GM23338 (cell line): ENCODE measurements at regions not wholly inside any gene's neighbourhood (a gene's known extent, or its start where the extent isn't known, plus 50 kb on each side); places are given as distances from the start of the nearest gene placed in this dataset.

Source experiments
- ATAC-seq: fragments of 200-7000 bp; cut with Tn5 transposase; 3 replicates; pipeline ENCODE4 v1.9.1; 2020
- DNase-seq: peaks from one replicate; pipeline ENCODE4 v3.0.0-alpha.2; 2015; ENCODE audit warnings: low spot score
- H2AFZ ChIP-seq: fragments of 200-600 bp; sonication (generic); 2 replicates; pipeline ENCODE4 v1.8.0; 2016; ENCODE audit warnings: antibody characterized with exemption, mild to moderate bottlenecking, moderate library complexity
- H3F3A ChIP-seq: fragments of 200-600 bp; sonication (generic); replicated peaks from 2 replicates; pipeline ENCODE4 v1.8.0; 2017; ENCODE audit warnings: antibody characterized with exemption, mixed run types, low read depth
- H3K27ac ChIP-seq: fragments of 200-600 bp; sonication (generic); 2 replicates; pipeline ENCODE4 v1.6.1; 2016; ENCODE audit warnings: low read depth
- H3K27me3 ChIP-seq: fragments of 200-600 bp; sonication (generic); 2 replicates; pipeline ENCODE4 v1.8.0; 2016; ENCODE audit warnings: mild to moderate bottlenecking, mixed run types, moderate library complexity; ENCODE audit not compliant: insufficient read depth
- H3K36me3 ChIP-seq: fragments of 200-600 bp; sonication (generic); 2 replicates; pipeline ENCODE4 v1.8.0; 2016; ENCODE audit warnings: mild to moderate bottlenecking; ENCODE audit not compliant: insufficient read depth
- H3K4me1 ChIP-seq: fragments of 200-600 bp; sonication (generic); 2 replicates; pipeline ENCODE4 v1.8.0; 2016; ENCODE audit warnings: mild to moderate bottlenecking, moderate library complexity; ENCODE audit not compliant: insufficient read depth
- H3K4me2 ChIP-seq: fragments of 200-600 bp; sonication (generic); 2 replicates; pipeline ENCODE4 v1.7.1; 2017; ENCODE audit warnings: mixed run types
- H3K4me3 ChIP-seq: fragments of 200-600 bp; sonication (generic); 2 replicates; pipeline ENCODE4 v1.6.1; 2016; ENCODE audit warnings: mixed run types
- H3K79me2 ChIP-seq: fragments of 200-600 bp; sonication (generic); replicated peaks from 2 replicates; pipeline ENCODE4 v1.8.0; 2017; ENCODE audit warnings: mild to moderate bottlenecking; ENCODE audit not compliant: insufficient read depth
- H3K9me2 ChIP-seq: fragments of 200-600 bp; sonication (generic); 2 replicates; pipeline ENCODE4 v1.8.0; 2017; ENCODE audit not compliant: insufficient read depth
- H4K20me1 ChIP-seq: fragments of 200-600 bp; sonication (generic); replicated peaks from 2 replicates; pipeline ENCODE4 v1.8.0; 2017; ENCODE audit warnings: mild to moderate bottlenecking; ENCODE audit not compliant: insufficient read depth
- H3K27ac Mint-ChIP-seq: 2 replicates; pipeline ENCODE4 v1.8.0; 2020; ENCODE audit warnings: inconsistent platforms, mild to moderate bottlenecking, moderate library complexity, mixed read lengths
- H3K27me3 Mint-ChIP-seq: 3 replicates; pipeline ENCODE4 v1.8.0; 2022; ENCODE audit warnings: low read depth, mild to moderate bottlenecking, moderate library complexity, mixed read lengths, inconsistent platforms; ENCODE audit not compliant: insufficient read depth, poor library complexity
- H3K36me3 Mint-ChIP-seq: 3 replicates; pipeline ENCODE4 v1.8.0; 2021; ENCODE audit warnings: low read depth, mild to moderate bottlenecking, inconsistent platforms, moderate library complexity, mixed read lengths
- H3K4me1 Mint-ChIP-seq: 3 replicates; pipeline ENCODE4 v1.8.0; 2020; ENCODE audit warnings: mild to moderate bottlenecking, inconsistent platforms, mixed read lengths
- H3K4me3 Mint-ChIP-seq: 3 replicates; pipeline ENCODE4 v1.8.0; 2021; ENCODE audit warnings: moderate library complexity, mild to moderate bottlenecking, inconsistent platforms, mixed read lengths
- H3K9me3 Mint-ChIP-seq: 3 replicates; pipeline ENCODE4 v1.8.0; 2020; ENCODE audit warnings: moderate library complexity, mild to moderate bottlenecking, inconsistent platforms, mixed read lengths
- NANOG ChIP-seq: IDR thresholded peaks from 2 replicates; pipeline ENCODE4 v1.6.1; 2016; ENCODE audit warnings: antibody characterized with exemption, borderline replicate concordance
- TF ChIP-seq, protein P1 (sequence below): IDR thresholded peaks from one replicate; pipeline ENCODE4 v1.6.1; 2018; ENCODE audit warnings: antibody characterized with exemption; ENCODE audit not compliant: unreplicated experiment
- TF ChIP-seq, protein P2 (sequence below): fragments of 250-450 bp; sonication (Bioruptor Pico); IDR thresholded peaks from 2 replicates; pipeline ENCODE4 v1.5.0; 2020; ENCODE audit warnings: mild to moderate bottlenecking, moderate library complexity

DNA sequence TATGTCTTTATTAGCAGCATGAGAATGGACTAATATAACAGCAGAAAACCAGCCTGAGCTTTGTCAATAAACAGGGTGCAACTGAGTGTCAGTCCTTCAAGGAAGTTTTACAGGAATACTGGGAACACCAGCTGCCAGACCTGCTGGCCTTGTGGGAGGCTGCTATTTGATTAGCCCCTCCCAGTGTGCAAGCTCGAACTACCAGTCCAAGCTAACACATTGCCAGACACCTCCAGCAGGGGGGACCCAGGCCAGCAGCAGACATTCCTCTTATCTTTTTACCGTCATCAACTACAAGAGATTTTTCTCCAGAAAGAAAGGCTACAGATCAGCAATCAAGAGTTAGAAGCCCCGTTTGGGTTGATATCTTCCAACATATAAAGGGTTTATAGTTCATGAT lies 942.8 kb upstream of the TENM4 start:
- DNase-seq: no peak
- no peaks in the 10 kb centered on the region for H3K36me3 Mint-ChIP-seq
- no peak for ATAC-seq

More for the DNA sequence above, 942.8 kb upstream of the TENM4 start:
- H3K27ac ChIP-seq: no peak overlapping the region
- no peaks in the 10 kb centered on the region for H3K79me2 ChIP-seq
- H3K4me3 Mint-ChIP-seq: no peak overlapping the region
- peaks cover 8% of the 10 kb centered on the region for H3K27me3 Mint-ChIP-seq
- H3K4me1 Mint-ChIP-seq: peaks cover 18% of the 10 kb centered on the region
- H3K27ac Mint-ChIP-seq: no peak overlapping the region
- H3K27me3 ChIP-seq: peaks cover 19% of the 10 kb centered on the region
- no peak overlapping the region for H3K4me3 ChIP-seq
- no peaks in the 10 kb centered on the region for H4K20me1 ChIP-seq
- H2AFZ ChIP-seq: no peak overlapping the region
- no peaks in the 10 kb centered on the region for H3K9me3 Mint-ChIP-seq
- H3K4me2 ChIP-seq: no peak overlapping the region
- no peaks in the 10 kb centered on the region for H3K36me3 ChIP-seq
- no peaks in the 10 kb centered on the region for H3F3A ChIP-seq
- TF ChIP-seq, protein P1, sequence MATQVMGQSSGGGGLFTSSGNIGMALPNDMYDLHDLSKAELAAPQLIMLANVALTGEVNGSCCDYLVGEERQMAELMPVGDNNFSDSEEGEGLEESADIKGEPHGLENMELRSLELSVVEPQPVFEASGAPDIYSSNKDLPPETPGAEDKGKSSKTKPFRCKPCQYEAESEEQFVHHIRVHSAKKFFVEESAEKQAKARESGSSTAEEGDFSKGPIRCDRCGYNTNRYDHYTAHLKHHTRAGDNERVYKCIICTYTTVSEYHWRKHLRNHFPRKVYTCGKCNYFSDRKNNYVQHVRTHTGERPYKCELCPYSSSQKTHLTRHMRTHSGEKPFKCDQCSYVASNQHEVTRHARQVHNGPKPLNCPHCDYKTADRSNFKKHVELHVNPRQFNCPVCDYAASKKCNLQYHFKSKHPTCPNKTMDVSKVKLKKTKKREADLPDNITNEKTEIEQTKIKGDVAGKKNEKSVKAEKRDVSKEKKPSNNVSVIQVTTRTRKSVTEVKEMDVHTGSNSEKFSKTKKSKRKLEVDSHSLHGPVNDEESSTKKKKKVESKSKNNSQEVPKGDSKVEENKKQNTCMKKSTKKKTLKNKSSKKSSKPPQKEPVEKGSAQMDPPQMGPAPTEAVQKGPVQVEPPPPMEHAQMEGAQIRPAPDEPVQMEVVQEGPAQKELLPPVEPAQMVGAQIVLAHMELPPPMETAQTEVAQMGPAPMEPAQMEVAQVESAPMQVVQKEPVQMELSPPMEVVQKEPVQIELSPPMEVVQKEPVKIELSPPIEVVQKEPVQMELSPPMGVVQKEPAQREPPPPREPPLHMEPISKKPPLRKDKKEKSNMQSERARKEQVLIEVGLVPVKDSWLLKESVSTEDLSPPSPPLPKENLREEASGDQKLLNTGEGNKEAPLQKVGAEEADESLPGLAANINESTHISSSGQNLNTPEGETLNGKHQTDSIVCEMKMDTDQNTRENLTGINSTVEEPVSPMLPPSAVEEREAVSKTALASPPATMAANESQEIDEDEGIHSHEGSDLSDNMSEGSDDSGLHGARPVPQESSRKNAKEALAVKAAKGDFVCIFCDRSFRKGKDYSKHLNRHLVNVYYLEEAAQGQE: no peak
- TF ChIP-seq, protein P2, sequence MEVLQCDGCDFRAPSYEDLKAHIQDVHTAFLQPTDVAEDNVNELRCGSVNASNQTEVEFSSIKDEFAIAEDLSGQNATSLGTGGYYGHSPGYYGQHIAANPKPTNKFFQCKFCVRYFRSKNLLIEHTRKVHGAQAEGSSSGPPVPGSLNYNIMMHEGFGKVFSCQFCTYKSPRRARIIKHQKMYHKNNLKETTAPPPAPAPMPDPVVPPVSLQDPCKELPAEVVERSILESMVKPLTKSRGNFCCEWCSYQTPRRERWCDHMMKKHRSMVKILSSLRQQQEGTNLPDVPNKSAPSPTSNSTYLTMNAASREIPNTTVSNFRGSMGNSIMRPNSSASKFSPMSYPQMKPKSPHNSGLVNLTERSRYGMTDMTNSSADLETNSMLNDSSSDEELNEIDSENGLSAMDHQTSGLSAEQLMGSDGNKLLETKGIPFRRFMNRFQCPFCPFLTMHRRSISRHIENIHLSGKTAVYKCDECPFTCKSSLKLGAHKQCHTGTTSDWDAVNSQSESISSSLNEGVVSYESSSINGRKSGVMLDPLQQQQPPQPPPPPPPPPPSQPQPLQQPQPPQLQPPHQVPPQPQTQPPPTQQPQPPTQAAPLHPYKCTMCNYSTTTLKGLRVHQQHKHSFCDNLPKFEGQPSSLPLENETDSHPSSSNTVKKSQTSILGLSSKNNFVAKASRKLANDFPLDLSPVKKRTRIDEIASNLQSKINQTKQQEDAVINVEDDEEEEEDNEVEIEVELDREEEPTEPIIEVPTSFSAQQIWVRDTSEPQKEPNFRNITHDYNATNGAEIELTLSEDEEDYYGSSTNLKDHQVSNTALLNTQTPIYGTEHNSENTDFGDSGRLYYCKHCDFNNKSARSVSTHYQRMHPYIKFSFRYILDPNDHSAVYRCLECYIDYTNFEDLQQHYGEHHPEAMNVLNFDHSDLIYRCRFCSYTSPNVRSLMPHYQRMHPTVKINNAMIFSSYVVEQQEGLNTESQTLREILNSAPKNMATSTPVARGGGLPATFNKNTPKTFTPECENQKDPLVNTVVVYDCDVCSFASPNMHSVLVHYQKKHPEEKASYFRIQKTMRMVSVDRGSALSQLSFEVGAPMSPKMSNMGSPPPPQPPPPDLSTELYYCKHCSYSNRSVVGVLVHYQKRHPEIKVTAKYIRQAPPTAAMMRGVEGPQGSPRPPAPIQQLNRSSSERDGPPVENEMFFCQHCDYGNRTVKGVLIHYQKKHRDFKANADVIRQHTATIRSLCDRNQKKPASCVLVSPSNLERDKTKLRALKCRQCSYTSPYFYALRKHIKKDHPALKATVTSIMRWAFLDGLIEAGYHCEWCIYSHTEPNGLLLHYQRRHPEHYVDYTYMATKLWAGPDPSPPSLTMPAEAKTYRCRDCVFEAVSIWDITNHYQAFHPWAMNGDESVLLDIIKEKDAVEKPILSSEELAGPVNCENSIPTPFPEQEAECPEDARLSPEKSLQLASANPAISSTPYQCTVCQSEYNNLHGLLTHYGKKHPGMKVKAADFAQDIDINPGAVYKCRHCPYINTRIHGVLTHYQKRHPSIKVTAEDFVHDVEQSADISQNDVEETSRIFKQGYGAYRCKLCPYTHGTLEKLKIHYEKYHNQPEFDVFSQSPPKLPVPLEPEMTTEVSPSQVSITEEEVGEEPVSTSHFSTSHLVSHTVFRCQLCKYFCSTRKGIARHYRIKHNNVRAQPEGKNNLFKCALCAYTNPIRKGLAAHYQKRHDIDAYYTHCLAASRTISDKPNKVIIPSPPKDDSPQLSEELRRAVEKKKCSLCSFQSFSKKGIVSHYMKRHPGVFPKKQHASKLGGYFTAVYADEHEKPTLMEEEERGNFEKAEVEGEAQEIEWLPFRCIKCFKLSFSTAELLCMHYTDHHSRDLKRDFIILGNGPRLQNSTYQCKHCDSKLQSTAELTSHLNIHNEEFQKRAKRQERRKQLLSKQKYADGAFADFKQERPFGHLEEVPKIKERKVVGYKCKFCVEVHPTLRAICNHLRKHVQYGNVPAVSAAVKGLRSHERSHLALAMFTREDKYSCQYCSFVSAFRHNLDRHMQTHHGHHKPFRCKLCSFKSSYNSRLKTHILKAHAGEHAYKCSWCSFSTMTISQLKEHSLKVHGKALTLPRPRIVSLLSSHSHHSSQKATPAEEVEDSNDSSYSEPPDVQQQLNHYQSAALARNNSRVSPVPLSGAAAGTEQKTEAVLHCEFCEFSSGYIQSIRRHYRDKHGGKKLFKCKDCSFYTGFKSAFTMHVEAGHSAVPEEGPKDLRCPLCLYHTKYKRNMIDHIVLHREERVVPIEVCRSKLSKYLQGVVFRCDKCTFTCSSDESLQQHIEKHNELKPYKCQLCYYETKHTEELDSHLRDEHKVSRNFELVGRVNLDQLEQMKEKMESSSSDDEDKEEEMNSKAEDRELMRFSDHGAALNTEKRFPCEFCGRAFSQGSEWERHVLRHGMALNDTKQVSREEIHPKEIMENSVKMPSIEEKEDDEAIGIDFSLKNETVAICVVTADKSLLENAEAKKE (CRISPR knock-in tag): no peak
- TF ChIP-seq NANOG: no peak
- H3K9me2 ChIP-seq: no peaks in the 10 kb centered on the region
- peaks cover 5% of the 10 kb centered on the region; the same call in 1 of the 2 replicates for H3K4me1 ChIP-seq
